ENCODE measurements at regions not wholly inside any gene's neighbourhood (a gene's known extent, or its start where the extent isn't known, plus 50 kb on each side); places are given as distances from the start of the nearest gene placed in this dataset.

DNA sequence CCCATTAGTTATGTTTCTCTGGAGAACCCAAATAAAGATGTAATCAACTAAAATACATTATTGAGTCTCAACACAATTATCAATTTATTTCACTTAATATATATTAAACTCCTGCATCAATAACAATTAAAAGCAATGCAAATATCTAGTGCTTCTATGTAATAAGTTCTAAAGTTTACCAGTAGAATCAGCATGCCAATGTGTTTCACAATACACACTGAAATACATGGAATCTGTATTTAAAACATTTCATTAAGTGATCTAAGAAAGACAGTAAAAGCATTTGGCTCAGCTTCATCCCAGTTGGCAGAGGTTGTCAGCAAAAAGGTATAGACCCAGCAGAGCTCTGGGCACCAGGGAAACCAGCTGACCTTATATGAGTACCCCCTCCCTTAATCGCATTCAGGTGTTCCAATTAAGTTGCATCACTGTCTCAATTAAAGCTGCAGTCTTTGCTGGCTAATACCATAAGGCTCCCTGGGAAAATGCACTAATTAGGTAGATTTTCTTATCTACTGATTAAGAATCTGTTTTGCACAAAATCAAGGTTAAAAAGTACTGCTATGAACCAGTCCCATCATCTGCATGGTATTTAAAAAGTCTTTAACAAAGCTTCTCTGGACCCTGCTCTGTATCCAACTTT lies 63.1 kb downstream of the NIBAN1 start:
- TF ChIP-seq POLR2AphosphoS5 (IDR thresholded peaks at IDR 0.05; ENCODE audit: low read depth, low read length) = no peak
- no peak for TF ChIP-seq POLR2A (IDR thresholded peaks at IDR 0.05; ENCODE audit: low read depth, low read length)
- TF ChIP-seq PAX5 (IDR thresholded peaks at IDR 0.05; ENCODE audit: insufficient read depth, low read length, severe bottlenecking) = no peak

All from GM12891 (cell line).